Heart left ventricle (tissue), 16 donors: ENCODE measurements at regions not wholly inside any gene's neighbourhood (a gene's known extent, or its start where the extent isn't known, plus 50 kb on each side); places are given as distances from the start of the nearest gene placed in this dataset.

Experiments used
- ATAC-seq, 4 donors: fragments of 200-7000 bp; cut with Tn5 transposase; one replicate each; pipeline ENCODE4 v1.9.1; 2020 to 2022; ENCODE audit warnings: moderate library complexity in 4 of 4, mild to moderate bottlenecking in 3 of 4, moderate number of reproducible peaks in 1 of 4
- DNase-seq, 5 donors: peaks; one replicate each; pipeline ENCODE4 v3.0.0-alpha.2; 2020
- H3K27ac ChIP-seq, 12 donors: fragments of 200-600 bp; sonication (generic) in 4 of 12; one replicate each; pipeline versions ENCODE4 v1.5.0 to v1.8.0; 2016 to 2022; ENCODE audit warnings: mild to moderate bottlenecking in 2 of 12
- H3K27me3 ChIP-seq, 9 donors: fragments of 200-600 bp; sonication (generic) in 2 of 9; one replicate each; pipeline versions ENCODE4 v1.5.1 to v1.8.0; 2016 to 2022; ENCODE audit warnings: mild to moderate bottlenecking in 3 of 9
- H3K36me3 ChIP-seq, 9 donors: fragments of 200-600 bp; sonication (generic) in 2 of 9; one replicate each; pipeline versions ENCODE4 v1.5.0 to v1.8.0; 2018 to 2022; ENCODE audit warnings: mild to moderate bottlenecking in 2 of 9
- H3K4me1 ChIP-seq, 12 donors: fragments of 200-600 bp; sonication (generic) in 4 of 12; one replicate each; pipeline versions ENCODE4 v1.5.0 to v1.8.0; 2016 to 2022; ENCODE audit warnings: mild to moderate bottlenecking in 3 of 12
- H3K4me3 ChIP-seq, 12 donors: fragments of 200-600 bp; sonication (generic) in 4 of 12; one replicate each; pipeline versions ENCODE4 v1.5.0 to v1.8.0; 2017 to 2022; ENCODE audit warnings: mild to moderate bottlenecking in 9 of 12, moderate library complexity in 4 of 12
- H3K9me3 ChIP-seq, 12 donors: fragments of 200-600 bp; sonication (generic) in 4 of 12; one replicate each; pipeline versions ENCODE4 v1.5.0 to v1.8.0; 2016 to 2022; ENCODE audit warnings: mild to moderate bottlenecking in 1 of 12
- POLR2A ChIP-seq, 2 donors: fragments of 450-650 bp; IDR thresholded peaks; one replicate each; pipeline ENCODE4 v1.6.1; 2017; ENCODE audit warnings: antibody characterized with exemption in 2 of 2, mild to moderate bottlenecking in 2 of 2, moderate library complexity in 2 of 2
- WGBS, 4 donors: extraction: QIAGEN DNeasy Blood & Tissue Kit in 2 of 4; methylation state at CpG; one replicate each; pipeline versions ENCODE4 v1.1.5 to v1.1.7; 2013 to 2018; 5-methylcytosine and 5-hydroxymethylcytosine counted together
- intact Hi-C, 10 donors: fragments of 100-400 bp; cut with DNase I; formaldehyde crosslinking; loops; one replicate each; pipeline versions ENCODE4 v1.11.1 to v1.14.2; 2022
- TF ChIP-seq, protein P1 (sequence below), 12 donors: fragments of 200-600 bp; sonication (generic) in 4 of 12; IDR thresholded peaks; one replicate each; pipeline versions ENCODE4 v1.5.0 to v1.8.0; 2018 to 2022; ENCODE audit warnings: antibody characterized with exemption in 12 of 12, mild to moderate bottlenecking in 5 of 12
- donor health status: ischemic (EF 13 %, LVEDD 7.1; RV severe dilation, severe dysfunction).
- donor health status: healthy with polysubstance abuse.
- donor health status: DM: no; HTN: yes; CAD: no.
- donor health status: DM: no; HTN: no; CAD: no.
- donor health status: ischemic (EF 25% LVEDD 6.9; RV normal size, moderate dysfunction).
- donor health status: ischemic (EF 25% LVEDD 5.7; RV mildly dilated, moderate dysfunction).
- donor health status: healthy.
- donor health status: DM: yes; HTN: yes; CAD: no.
- donor health status: ischemic (EF 35%, LVEDD 5.7; RV mildly dilated, moderate dysfunction).
- donor health status: nonischemic (EF 11% LVEDD 7.7; RV severe dilation, severe dysfunction).
- donor health status: DM: yes; HTN: yes; CAD: no.
- donor health status: PGD.
- donor health status: ischemic (EF 29% LVEDD 5.4; RV normal size, mild dysfunction).
- donor health status: nonischemic (EF 23%, LVEDD 6.1; RV moderate dilation, normal function).

DNA sequence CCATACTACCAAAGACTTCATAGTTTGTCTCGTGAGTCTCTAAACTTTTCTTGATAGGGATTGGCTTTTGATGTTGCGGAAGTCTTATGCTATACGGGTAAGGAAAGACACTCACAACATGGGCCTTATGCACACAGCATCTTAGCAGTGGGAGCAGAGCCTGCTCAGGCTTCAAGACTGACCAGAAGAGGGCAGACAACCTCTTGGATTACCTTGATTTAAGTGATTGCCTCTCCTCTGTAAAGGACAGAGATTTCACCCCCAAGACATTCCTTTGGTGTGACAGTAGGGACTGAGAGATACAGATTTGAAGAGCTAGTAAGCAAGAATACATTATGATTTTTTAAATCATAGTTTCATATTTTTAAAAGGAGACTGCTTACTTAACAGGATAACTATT lies 71.0 kb upstream of the SAMD3 start:
- 51 to 64% (median 57%) methylated on average over 3 of the region's 3 CpGs for WGBS, 4 donors
- Histone ChIP-seq H3K27me3 (no peaks in the 10 kb centered on the region), H3K4me3 (no peak overlapping the region), H3K4me1 (no peaks in the 10 kb centered on the region), H3K36me3 (no peaks in the 10 kb centered on the region), H3K27ac (no peak overlapping the region), H3K9me3 (peaks cover 0 to 9% (median 0%) of the 10 kb centered on the region in 12 donors)
- no peak for DNase-seq
- ATAC-seq = no peak
- TF ChIP-seq, protein P1, sequence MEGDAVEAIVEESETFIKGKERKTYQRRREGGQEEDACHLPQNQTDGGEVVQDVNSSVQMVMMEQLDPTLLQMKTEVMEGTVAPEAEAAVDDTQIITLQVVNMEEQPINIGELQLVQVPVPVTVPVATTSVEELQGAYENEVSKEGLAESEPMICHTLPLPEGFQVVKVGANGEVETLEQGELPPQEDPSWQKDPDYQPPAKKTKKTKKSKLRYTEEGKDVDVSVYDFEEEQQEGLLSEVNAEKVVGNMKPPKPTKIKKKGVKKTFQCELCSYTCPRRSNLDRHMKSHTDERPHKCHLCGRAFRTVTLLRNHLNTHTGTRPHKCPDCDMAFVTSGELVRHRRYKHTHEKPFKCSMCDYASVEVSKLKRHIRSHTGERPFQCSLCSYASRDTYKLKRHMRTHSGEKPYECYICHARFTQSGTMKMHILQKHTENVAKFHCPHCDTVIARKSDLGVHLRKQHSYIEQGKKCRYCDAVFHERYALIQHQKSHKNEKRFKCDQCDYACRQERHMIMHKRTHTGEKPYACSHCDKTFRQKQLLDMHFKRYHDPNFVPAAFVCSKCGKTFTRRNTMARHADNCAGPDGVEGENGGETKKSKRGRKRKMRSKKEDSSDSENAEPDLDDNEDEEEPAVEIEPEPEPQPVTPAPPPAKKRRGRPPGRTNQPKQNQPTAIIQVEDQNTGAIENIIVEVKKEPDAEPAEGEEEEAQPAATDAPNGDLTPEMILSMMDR (IDR thresholded peaks at IDR 0.05) = peak in 5 of 12 donors; percentile 19 to 35 (median 26)
- no peak for TF ChIP-seq POLR2A (IDR thresholded peaks at IDR 0.05)
- intact Hi-C loops = no loop called here

DNA sequence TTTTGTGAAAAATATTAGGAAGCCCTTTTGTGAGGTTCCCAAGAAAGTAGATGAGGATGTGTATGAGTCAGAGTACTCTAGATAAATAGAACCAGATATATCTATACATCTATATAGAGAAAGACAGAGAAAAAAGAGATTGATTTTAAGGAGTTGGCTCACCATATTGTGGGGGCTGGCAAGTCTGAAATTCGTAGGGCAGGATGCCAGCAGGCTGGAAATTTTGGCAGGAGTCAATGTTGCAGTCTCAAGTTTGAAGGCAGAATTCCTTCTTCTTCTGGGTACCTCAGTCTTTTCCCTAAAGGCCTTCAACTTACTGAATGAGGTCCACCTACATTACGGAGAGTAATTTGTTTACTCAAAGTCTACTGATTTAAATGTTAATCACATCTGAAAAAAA lies 65.3 kb upstream of the SAMD3 start:
- TF ChIP-seq POLR2A (IDR thresholded peaks at IDR 0.05) = no peak
- TF ChIP-seq, protein P1 (IDR thresholded peaks at IDR 0.05) = no peak
- Histone ChIP-seq H3K36me3 (no peaks in the 10 kb centered on the region), H3K9me3 (no peaks in the 10 kb centered on the region), H3K27me3 (no peaks in the 10 kb centered on the region), H3K4me3 (no peak overlapping the region), H3K4me1 (no peaks in the 10 kb centered on the region), H3K27ac (no peak overlapping the region)
- WGBS, 4 donors = 8 to 49% (median 30%) methylated on average over 2 of the region's 2 CpGs
- DNase-seq = no peak
- intact Hi-C loops = no loop called here
- ATAC-seq = no peak

GRCh38 chr6:130282234-130282995 lies 59.7 kb upstream of the SAMD3 start:
- no peak for ATAC-seq
- intact Hi-C loops = no loop called here
- peaks cover 0 to 3% (median 0%) of the 10 kb centered on the region in 12 donors for H3K9me3 ChIP-seq

DNA sequence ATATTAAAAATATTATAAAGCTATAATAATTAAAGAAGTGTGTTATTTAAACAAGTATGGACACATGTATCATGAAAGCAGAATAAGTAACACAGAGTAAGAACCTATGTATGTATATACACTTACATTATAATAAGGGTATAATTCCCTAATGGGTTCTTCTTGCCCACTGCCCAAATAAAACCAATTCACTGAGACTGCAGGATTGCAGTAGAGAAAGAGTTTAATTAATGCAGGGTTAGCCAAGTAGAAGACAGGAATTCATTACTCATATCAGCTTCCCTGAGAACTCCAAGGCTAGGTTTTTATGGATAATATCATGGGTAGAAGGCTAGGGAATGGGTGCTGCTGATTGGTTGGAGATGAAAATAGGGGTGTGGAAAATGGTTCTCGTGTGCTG lies 53.8 kb upstream of the SAMD3 start:
- intact Hi-C loops = no loop called here
- Histone ChIP-seq H3K27ac (no peak overlapping the region), H3K36me3 (no peaks in the 10 kb centered on the region), H3K27me3 (no peaks in the 10 kb centered on the region), H3K4me1 (no peaks in the 10 kb centered on the region), H3K4me3 (no peak overlapping the region), H3K9me3 (peaks cover 0 to 54% (median 31%) of the 10 kb centered on the region in 12 donors)
- WGBS, 4 donors = 73 to 77% (median 75%) methylated on average over 1 of the region's 1 CpG
- TF ChIP-seq, protein P1 (IDR thresholded peaks at IDR 0.05) = no peak
- no peak for TF ChIP-seq POLR2A (IDR thresholded peaks at IDR 0.05)
- DNase-seq (no peak), ATAC-seq (no peak)

More at GRCh38 chr6:130282234-130282995, 59.7 kb upstream of the SAMD3 start:
- TF ChIP-seq, protein P1 (IDR thresholded peaks at IDR 0.05) = peak in 3 of 12 donors; percentile 11 to 30 (median 16)
- no peak for TF ChIP-seq POLR2A (IDR thresholded peaks at IDR 0.05)
- no peaks in the 10 kb centered on the region for H3K4me1 ChIP-seq
- DNase-seq = no peak
- 85 to 88% (median 86%) methylated on average over 2 of the region's 2 CpGs for WGBS, 4 donors
- no peaks in the 10 kb centered on the region for H3K36me3 ChIP-seq
- H3K27ac ChIP-seq = no peak overlapping the region
- H3K4me3 ChIP-seq = no peak overlapping the region
- no peaks in the 10 kb centered on the region for H3K27me3 ChIP-seq
